C4-2B (cell line): ENCODE measurements at regions not wholly inside any gene's neighbourhood (a gene's known extent, or its start where the extent isn't known, plus 50 kb on each side); places are given as distances from the start of the nearest gene placed in this dataset.
"Not testable (repeated sequence)": the region's sequence is repeated elsewhere in the genome, so short reads cannot be mapped to it uniquely, and the experiment has no call there.

Experiments
- H3K27ac ChIP-seq: fragments of 450-650 bp; 2 replicates; pipeline ENCODE4 v1.5.1; 2017
- ZFX ChIP-seq: fragments of 450-650 bp; IDR thresholded peaks from 2 replicates; pipeline ENCODE4 v1.6.1; 2017
- TF ChIP-seq, protein P1 (sequence below): fragments of 450-650 bp; conservative IDR thresholded peaks from 2 replicates; pipeline ENCODE4 v1.5.1; 2017; ENCODE audit warnings: mild to moderate bottlenecking

- no peak overlapping the region for H3K27ac ChIP-seq
- TF ChIP-seq, protein P1, sequence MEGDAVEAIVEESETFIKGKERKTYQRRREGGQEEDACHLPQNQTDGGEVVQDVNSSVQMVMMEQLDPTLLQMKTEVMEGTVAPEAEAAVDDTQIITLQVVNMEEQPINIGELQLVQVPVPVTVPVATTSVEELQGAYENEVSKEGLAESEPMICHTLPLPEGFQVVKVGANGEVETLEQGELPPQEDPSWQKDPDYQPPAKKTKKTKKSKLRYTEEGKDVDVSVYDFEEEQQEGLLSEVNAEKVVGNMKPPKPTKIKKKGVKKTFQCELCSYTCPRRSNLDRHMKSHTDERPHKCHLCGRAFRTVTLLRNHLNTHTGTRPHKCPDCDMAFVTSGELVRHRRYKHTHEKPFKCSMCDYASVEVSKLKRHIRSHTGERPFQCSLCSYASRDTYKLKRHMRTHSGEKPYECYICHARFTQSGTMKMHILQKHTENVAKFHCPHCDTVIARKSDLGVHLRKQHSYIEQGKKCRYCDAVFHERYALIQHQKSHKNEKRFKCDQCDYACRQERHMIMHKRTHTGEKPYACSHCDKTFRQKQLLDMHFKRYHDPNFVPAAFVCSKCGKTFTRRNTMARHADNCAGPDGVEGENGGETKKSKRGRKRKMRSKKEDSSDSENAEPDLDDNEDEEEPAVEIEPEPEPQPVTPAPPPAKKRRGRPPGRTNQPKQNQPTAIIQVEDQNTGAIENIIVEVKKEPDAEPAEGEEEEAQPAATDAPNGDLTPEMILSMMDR, result no peak
- TF ChIP-seq ZFX, result no peak
Measured at GRCh38 chr2:153532140-153532539, 53.6 kb upstream of the RPRM start.

DNA sequence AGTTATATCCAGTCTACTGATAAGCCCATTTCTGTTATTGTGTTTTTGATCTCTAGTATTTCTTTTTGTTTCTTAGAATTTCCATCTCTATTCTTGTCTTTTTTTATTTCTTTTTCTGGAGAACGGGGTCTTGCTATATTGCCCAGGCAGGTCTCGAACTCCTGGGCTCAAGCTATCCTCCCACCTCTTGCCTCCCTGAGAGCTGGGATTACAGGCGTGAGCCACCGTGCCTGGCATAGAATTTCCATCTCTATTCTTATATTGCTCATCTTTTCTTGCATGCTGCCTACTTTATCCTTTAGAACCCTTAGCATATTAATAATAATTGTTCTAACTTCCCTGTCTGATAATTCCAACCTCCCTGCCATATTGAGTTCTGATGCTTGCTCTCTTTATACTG, 55.2 kb upstream of the RPRM start:
- not testable (repeated sequence) for H3K27ac ChIP-seq

DNA sequence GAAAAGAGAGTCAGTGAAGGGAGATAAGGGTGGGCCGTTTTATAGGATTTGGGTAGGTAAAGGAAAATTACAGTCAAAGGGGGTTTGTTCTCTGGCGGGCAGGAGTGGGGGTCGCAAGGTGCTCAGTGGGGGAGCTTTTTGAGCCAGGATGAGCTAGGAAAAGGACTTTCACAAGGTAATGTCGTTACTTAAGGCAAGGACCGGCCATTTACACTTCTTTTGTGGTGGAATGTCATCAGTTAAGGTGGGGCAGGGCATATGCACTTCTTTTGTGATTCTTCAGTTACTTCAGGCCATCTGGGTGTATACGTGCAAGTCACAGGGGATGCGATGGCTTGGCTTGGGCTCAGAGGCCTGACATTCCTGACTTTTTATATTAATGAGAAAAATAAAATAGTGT, 56.0 kb upstream of the RPRM start:
- H3K27ac ChIP-seq, result not testable (repeated sequence)

GRCh38 chr2:153536115-153536514, 57.6 kb upstream of the RPRM start:
- H3K27ac ChIP-seq, result no peak overlapping the region
- TF ChIP-seq, protein P1, result no peak
- no peak for TF ChIP-seq ZFX

DNA sequence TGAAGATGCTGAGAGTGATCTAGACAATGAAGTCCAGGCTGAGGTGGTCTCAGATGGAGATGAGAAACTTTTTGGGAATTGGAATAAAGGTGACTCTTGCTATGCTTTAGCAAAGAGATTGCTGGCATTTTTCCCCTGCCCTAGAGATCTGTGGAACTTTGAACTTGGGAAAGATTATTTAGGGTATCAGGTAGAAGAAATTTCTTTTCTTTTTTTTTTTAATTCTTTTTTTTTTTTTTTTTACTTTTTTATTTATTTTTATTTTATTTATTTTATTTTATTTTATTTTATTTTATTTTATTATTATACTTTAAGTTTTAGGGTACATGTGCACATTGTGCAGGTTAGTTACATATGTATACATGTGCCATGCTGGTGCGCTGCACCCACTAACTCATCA, 59.5 kb upstream of the RPRM start:
- not testable (repeated sequence) for H3K27ac ChIP-seq

GRCh38 chr2:153543635-153544071, 65.1 kb upstream of the RPRM start:
- TF ChIP-seq, protein P1, result no peak
- no peak for TF ChIP-seq ZFX
- H3K27ac ChIP-seq, result no peak overlapping the region

DNA sequence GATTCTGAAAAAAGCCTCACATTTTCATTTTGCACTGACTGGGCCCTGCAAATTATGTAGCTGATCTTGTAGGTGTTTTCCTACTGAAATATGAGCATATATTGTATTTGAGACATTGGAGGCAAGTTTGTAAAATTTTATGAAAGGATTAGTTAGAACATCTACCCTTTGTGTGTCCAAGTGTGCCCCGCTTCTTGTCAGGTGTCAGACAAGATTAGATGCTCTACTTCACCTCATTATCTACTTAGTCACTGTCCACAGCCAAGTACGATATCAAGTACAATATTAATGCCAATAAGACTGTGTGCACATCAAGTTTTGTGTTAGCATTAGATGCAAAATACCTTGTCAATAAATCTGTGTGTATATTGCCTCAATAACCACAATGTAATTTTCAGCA, 67.8 kb upstream of the RPRM start:
- no peak overlapping the region for H3K27ac ChIP-seq
- TF ChIP-seq, protein P1, result no peak
- no peak for TF ChIP-seq ZFX

- H3K27ac ChIP-seq, result no peak overlapping the region
- no peak for TF ChIP-seq ZFX
- TF ChIP-seq, protein P1, result no peak
Measured at GRCh38 chr2:153548536-153548935, 70.0 kb upstream of the RPRM start.

DNA sequence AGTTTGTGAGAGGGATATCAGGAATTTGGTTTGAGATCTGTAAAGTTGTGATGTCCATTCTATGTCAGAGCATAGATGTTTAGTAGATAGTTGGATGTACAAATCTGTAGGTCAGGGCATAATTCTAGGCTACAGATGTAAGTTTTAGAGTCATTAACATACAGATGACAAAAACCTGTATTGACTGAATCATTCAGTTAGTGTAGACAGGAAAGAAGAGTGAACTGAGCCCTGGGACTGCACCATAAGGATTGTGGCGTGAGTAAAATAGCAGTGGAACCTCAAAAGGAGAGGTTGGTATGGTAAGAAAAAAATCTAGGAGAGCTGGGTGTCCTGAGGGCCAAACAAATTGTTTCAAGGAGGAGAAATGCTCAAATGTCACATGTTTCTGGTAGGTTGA, 73.1 kb upstream of the RPRM start:
- no peak for TF ChIP-seq ZFX
- TF ChIP-seq, protein P1, result no peak
- no peak overlapping the region for H3K27ac ChIP-seq
